ENCODE measurements at regions not wholly inside any gene's neighbourhood (a gene's known extent, or its start where the extent isn't known, plus 50 kb on each side); places are given as distances from the start of the nearest gene placed in this dataset.

DNA sequence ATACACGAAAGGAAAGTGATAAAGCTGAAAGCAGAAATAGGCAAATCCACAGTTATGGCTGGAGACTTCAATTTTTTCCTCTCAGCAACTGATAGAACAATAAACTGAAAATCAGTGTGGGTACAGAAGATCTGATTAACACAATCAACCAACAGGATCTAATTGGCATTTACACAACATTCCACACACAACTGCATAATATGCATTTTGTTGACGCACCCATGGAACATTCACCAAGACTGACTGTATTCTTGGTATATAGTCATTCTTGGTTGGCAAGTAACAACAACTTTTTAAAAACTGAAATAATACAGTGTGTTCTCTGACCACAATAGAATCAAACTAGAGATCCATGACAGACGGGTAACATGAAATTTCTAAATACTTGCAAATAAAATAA is 218.7 kb upstream of the S1PR3 start:
- TF ChIP-seq, protein P1, sequence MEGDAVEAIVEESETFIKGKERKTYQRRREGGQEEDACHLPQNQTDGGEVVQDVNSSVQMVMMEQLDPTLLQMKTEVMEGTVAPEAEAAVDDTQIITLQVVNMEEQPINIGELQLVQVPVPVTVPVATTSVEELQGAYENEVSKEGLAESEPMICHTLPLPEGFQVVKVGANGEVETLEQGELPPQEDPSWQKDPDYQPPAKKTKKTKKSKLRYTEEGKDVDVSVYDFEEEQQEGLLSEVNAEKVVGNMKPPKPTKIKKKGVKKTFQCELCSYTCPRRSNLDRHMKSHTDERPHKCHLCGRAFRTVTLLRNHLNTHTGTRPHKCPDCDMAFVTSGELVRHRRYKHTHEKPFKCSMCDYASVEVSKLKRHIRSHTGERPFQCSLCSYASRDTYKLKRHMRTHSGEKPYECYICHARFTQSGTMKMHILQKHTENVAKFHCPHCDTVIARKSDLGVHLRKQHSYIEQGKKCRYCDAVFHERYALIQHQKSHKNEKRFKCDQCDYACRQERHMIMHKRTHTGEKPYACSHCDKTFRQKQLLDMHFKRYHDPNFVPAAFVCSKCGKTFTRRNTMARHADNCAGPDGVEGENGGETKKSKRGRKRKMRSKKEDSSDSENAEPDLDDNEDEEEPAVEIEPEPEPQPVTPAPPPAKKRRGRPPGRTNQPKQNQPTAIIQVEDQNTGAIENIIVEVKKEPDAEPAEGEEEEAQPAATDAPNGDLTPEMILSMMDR (IDR thresholded peaks at IDR 0.05): no peak
- no peak for TF ChIP-seq ZFX (IDR thresholded peaks at IDR 0.05; ENCODE audit: borderline replicate concordance)

Measured in 22Rv1 (cell line).